GM12878 (cell line): ENCODE measurements at regions not wholly inside any gene's neighbourhood (a gene's known extent, or its start where the extent isn't known, plus 50 kb on each side); places are given as distances from the start of the nearest gene placed in this dataset.

Source experiments
- ATAC-seq: fragments of 200-7000 bp; cut with Tn5 transposase; 3 replicates; pipeline ENCODE4 v1.9.1; 2020; ENCODE audit warnings: mild to moderate bottlenecking, moderate library complexity
- BruUV-seq: library from RNA; stranded (reverse); fragments of 400-500 nt; replicated peaks from 2 replicates; lab custom pipeline; 2021; lab: Mats Ljungman, UMichigan
- CTCF ChIA-PET: fragments of 300-600 bp; sonication (Branson Sonifier 250); formaldehyde crosslinking; extraction: SDS; loops from one replicate; lab custom pipeline; 2021; ENCODE audit warnings: inconsistent platforms; lab: Yijun Ruan, JAX
- POLR2A ChIA-PET: fragments of 350-600 bp; formaldehyde crosslinking; extraction: SDS; loops from one replicate; lab custom pipeline; 2021; ENCODE audit warnings: inconsistent platforms; lab: Charles Lee
- RAD21 ChIA-PET: fragments of 300-600 bp; sonication (Branson Sonifier 250); formaldehyde crosslinking; loops from one replicate; lab custom pipeline; 2023; ENCODE audit warnings: antibody characterized with exemption; ENCODE audit not compliant: unreplicated experiment; lab: Charles Lee
- SMC1A ChIA-PET: fragments of 300-600 bp; sonication (Branson Sonifier 250); formaldehyde crosslinking; loops from one replicate; lab custom pipeline; 2023; ENCODE audit not compliant: unreplicated experiment, uncharacterized antibody; lab: Charles Lee
- DNase-seq: peaks from one replicate; pipeline ENCODE4 v3.0.0-alpha.2; 2011; ENCODE audit warnings: low read depth, low spot score
- FAIRE-seq: peaks from 3 replicates; lab custom pipeline; 2011; peaks lifted over from hg19 to GRCh38; lab: Jason Lieb, UNC
- H2AFZ ChIP-seq: 2 replicates; pipeline ENCODE4 v1.6.0; 2011; ENCODE audit warnings: low read depth, low read length, control low read depth; ENCODE audit not compliant: control insufficient read depth
- H3K27ac ChIP-seq: 2 replicates; pipeline ENCODE4 v1.5.1; 2011; ENCODE audit warnings: control low read depth; ENCODE audit not compliant: control insufficient read depth, insufficient read depth
- H3K27me3 ChIP-seq, 2 experiments: replicated peaks in 1 of 2; 2 replicates each; pipeline versions ENCODE4 v1.6.0 to v1.6.1; 2011; ENCODE audit warnings: low read length in 1 of 2; ENCODE audit not compliant: control insufficient read depth in 2 of 2, insufficient read depth in 2 of 2
- H3K36me3 ChIP-seq, 2 experiments: 2 replicates each; pipeline ENCODE4 v1.5.1; 2011; ENCODE audit warnings: low read length in 1 of 2; ENCODE audit not compliant: control insufficient read depth in 2 of 2, insufficient read depth in 2 of 2
- H3K4me1 ChIP-seq: 2 replicates; pipeline ENCODE4 v1.6.1; 2011; ENCODE audit warnings: mild to moderate bottlenecking, low read length, moderate library complexity, mixed read lengths; ENCODE audit not compliant: control insufficient read depth, insufficient read depth
- H3K4me2 ChIP-seq: 2 replicates; pipeline ENCODE4 v1.6.0; 2011; ENCODE audit warnings: control low read depth; ENCODE audit not compliant: control insufficient read depth, insufficient read depth
- H3K4me3 ChIP-seq: fragments of 200-600 bp; sonication (generic); 2 replicates; pipeline ENCODE4 v1.5.1; 2016
- H3K79me2 ChIP-seq: 2 replicates; pipeline ENCODE4 v1.6.0; 2011; ENCODE audit warnings: low read length; ENCODE audit not compliant: control insufficient read depth, insufficient read depth
- H3K9ac ChIP-seq: 2 replicates; pipeline ENCODE4 v1.8.0; 2011; ENCODE audit warnings: low read length, control low read depth, mixed read lengths; ENCODE audit not compliant: control insufficient read depth, insufficient read depth
- H3K9me3 ChIP-seq: replicated peaks from 3 replicates; pipeline ENCODE4 v1.5.1; 2011; ENCODE audit warnings: mild to moderate bottlenecking, low read length; ENCODE audit not compliant: control insufficient read depth, insufficient read depth
- H4K20me1 ChIP-seq: 2 replicates; pipeline ENCODE4 v1.6.0; 2011; ENCODE audit not compliant: control insufficient read depth, insufficient read depth
- BHLHE40 ChIP-seq, 2 experiments: fragments of 450-650 bp in 1 of 2; IDR thresholded peaks; 2 replicates each; pipeline ENCODE4 v1.6.1; 2011 to 2017; ENCODE audit warnings: low read depth in 2 of 2, borderline replicate concordance in 1 of 2, improper control_type of control experiment in 1 of 2, low read length in 1 of 2, mild to moderate bottlenecking in 1 of 2
- EGR1 ChIP-seq, 2 experiments: IDR thresholded peaks; 1 replicate in 1 of 2; 2 replicates in 1 of 2; pipeline ENCODE4 v1.6.1; 2011 to 2012; ENCODE audit warnings: low read depth in 2 of 2, low read length in 2 of 2, borderline replicate concordance in 1 of 2, mild to moderate bottlenecking in 1 of 2, moderate library complexity in 1 of 2
- HDGF ChIP-seq: fragments of 450-650 bp; IDR thresholded peaks from 2 replicates; pipeline ENCODE4 v1.6.1; 2016; ENCODE audit warnings: antibody characterized with exemption
- IKZF1 ChIP-seq: fragments of 450-650 bp; conservative IDR thresholded peaks from 2 replicates; pipeline ENCODE4 v1.6.1; 2017; ENCODE audit warnings: antibody characterized with exemption, mild to moderate bottlenecking
- MYB ChIP-seq: fragments of 150-350 bp; IDR thresholded peaks from 2 replicates; pipeline ENCODE4 v1.6.1; 2014; ENCODE audit warnings: mild to moderate bottlenecking, low read depth, low read length, borderline replicate concordance
- PAX5 ChIP-seq: IDR thresholded peaks from 2 replicates; pipeline ENCODE4 v1.6.1; 2011; ENCODE audit warnings: low read depth, low read length, borderline replicate concordance
- POLR2AphosphoS2 ChIP-seq: IDR thresholded peaks from 2 replicates; pipeline ENCODE4 v1.6.1; 2011; ENCODE audit warnings: low read depth, mild to moderate bottlenecking, low read length, improper control_type of control experiment, moderate library complexity
- POU2F2 ChIP-seq: IDR thresholded peaks from 3 replicates; pipeline ENCODE4 v1.6.1; 2011; ENCODE audit warnings: low read depth, mild to moderate bottlenecking, low read length, borderline replicate concordance
- SMC3 ChIP-seq: IDR thresholded peaks from 2 replicates; pipeline ENCODE4 v1.6.1; 2011; ENCODE audit warnings: low read length, improper control_type of control experiment, borderline replicate concordance
- SP1 ChIP-seq: IDR thresholded peaks from one replicate; pipeline ENCODE4 v1.6.1; 2011; ENCODE audit warnings: low read depth, low read length
- ZBTB40 ChIP-seq: fragments of 450-650 bp; IDR thresholded peaks from 2 replicates; pipeline ENCODE4 v1.6.1; 2016; ENCODE audit warnings: mild to moderate bottlenecking, moderate library complexity, borderline replicate concordance
- ZNF687 ChIP-seq: fragments of 450-650 bp; IDR thresholded peaks from 2 replicates; pipeline ENCODE4 v1.6.1; 2017; ENCODE audit warnings: mild to moderate bottlenecking, moderate library complexity
- WGBS: methylation state at CpG from one replicate; pipeline ENCODE4 v1.1.6; 2016; ENCODE audit warnings: low lambda C conversion rate; ENCODE audit not compliant: insufficient replicate concordance, insufficient coverage; ENCODE audit errors: missing lambda C conversion rate; 5-methylcytosine and 5-hydroxymethylcytosine counted together
- in situ Hi-C: fragments of 300-500 bp; cut with MboI; formaldehyde crosslinking; loops from 9 replicates; pipeline ENCODE4 v1.14.3; 2018; ENCODE audit warnings: mixed read lengths
- intact Hi-C: fragments of 100-400 bp; cut with micrococcal nuclease; formaldehyde crosslinking; loops from one replicate; pipeline ENCODE4 v1.14.2; 2022; ENCODE audit not compliant: unreplicated experiment

GRCh38 chr6:113361014-113361645 is 496.0 kb upstream of the MARCKS start (continued):
- no peak for TF ChIP-seq ZNF687
- TF ChIP-seq, all 136 proteins: peak for 9

- H3K4me1 ChIP-seq = no peaks in the 10 kb centered on the region
- no peaks in the 10 kb centered on the region for H3K9me3 ChIP-seq
- ChIA-PET SMC1A (interaction anchor here (0.8 to 1.5 kb wide), 5 partner anchors 9 to 493 kb away, joined by 3 to 7 read pairs (median 4); no protein-coding TSS in a partner anchor), POLR2A (no interaction called here), RAD21 (interaction anchor here (0.6 to 0.9 kb wide), 2 partner anchors 14 to 15 kb away, joined by 3 to 4 read pairs; no protein-coding TSS in a partner anchor), CTCF (interaction anchor here (0.7 to 1.2 kb wide), 5 partner anchors 9 to 746 kb away, joined by 3 read pairs; no protein-coding TSS in a partner anchor)
- no peak overlapping the region for H3K4me2 ChIP-seq
- BruUV-seq = no TSS peak
- DNase-seq = no peak
- no peak overlapping the region; the same call in none of the 2 replicates for H2AFZ ChIP-seq
- WGBS = 68% methylated on average over 7 of the region's 7 CpGs
- H3K79me2 ChIP-seq = no peaks in the 10 kb centered on the region
- no peaks in the 10 kb centered on the region for H4K20me1 ChIP-seq
- H3K27me3 ChIP-seq = no peaks in the 10 kb centered on the region
- FAIRE-seq = no peak
- no peak overlapping the region for H3K4me3 ChIP-seq
- ATAC-seq = peak; percentile 30
- H3K9ac ChIP-seq = no peak overlapping the region
- no peaks in the 10 kb centered on the region for H3K36me3 ChIP-seq
- H3K27ac ChIP-seq = no peak overlapping the region
- in situ Hi-C loops (no loop called here), intact Hi-C loops (loop anchor here (5.0 kb wide), 1 partner anchor 270 kb away; no protein-coding TSS in a partner anchor)
- no peak for TF ChIP-seq POU2F2
- no peak for TF ChIP-seq SMC3
- TF ChIP-seq ZBTB40 = no peak
- no peak for TF ChIP-seq MYB
- TF ChIP-seq EGR1 (IDR thresholded peaks at IDR 0.05; ENCODE audit: borderline replicate concordance in 1 of 2, low read depth in 2 of 2, low read length in 2 of 2) = no peak
- peak; percentile 60 for TF ChIP-seq IKZF1
- TF ChIP-seq POLR2AphosphoS2 = no peak
- TF ChIP-seq SP1 = no peak
- TF ChIP-seq BHLHE40 (IDR thresholded peaks at IDR 0.05; ENCODE audit: borderline replicate concordance in 1 of 2, low read depth in 2 of 2, low read length in 1 of 2) = 0 out of 4 replicates have a peak, but pooled peaks of 1 of the 2 experiments have one; percentile 3
- no peak for TF ChIP-seq HDGF
- TF ChIP-seq PAX5 = no peak
These were observed 494.7 kb upstream of the MARCKS start for GRCh38 chr6:113362301-113363047.
